HCT116 (cell line): ENCODE measurements at regions not wholly inside any gene's neighbourhood (a gene's known extent, or its start where the extent isn't known, plus 50 kb on each side); places are given as distances from the start of the nearest gene placed in this dataset.

ENCODE experiments used
- ATAC-seq: fragments of 200-7000 bp; cut with Tn5 transposase; 2 replicates; pipeline ENCODE4 v1.9.1; 2020; ENCODE audit warnings: mild to moderate bottlenecking, moderate library complexity
- BruUV-seq: library from RNA; stranded (reverse); fragments of 400-500 nt; replicated peaks from 2 replicates; lab custom pipeline; 2021; lab: Mats Ljungman, UMichigan
- CTCF ChIA-PET: fragments of 300-600 bp; sonication (Branson Sonifier 250); formaldehyde crosslinking; loops from one replicate; lab custom pipeline; 2021; ENCODE audit warnings: antibody characterized with exemption; lab: Charles Lee
- POLR2A ChIA-PET: fragments of 300-600, 350-600 bp; sonication (Branson Sonifier 250); formaldehyde crosslinking; loops from one replicate; lab custom pipeline; 2021; ENCODE audit warnings: antibody characterized with exemption; lab: Charles Lee
- RAD21 ChIA-PET, 2 experiments: fragments of 300-600 bp; sonication (Branson Sonifier 250); formaldehyde crosslinking; loops; one replicate each; lab custom pipeline; 2023; ENCODE audit warnings: low total read pairs in 2 of 2; ENCODE audit not compliant: uncharacterized antibody in 2 of 2, unreplicated experiment in 2 of 2, low non-redundant PET in 1 of 2; lab: Charles Lee
- DNase-seq: peaks from one replicate; pipeline ENCODE4 v3.0.0-alpha.2; 2010; ENCODE audit warnings: low read depth, low spot score
- H2AFZ ChIP-seq: fragments of 200-600 bp; shearing (Covaris generic), sonication (generic); 2 replicates; pipeline ENCODE4 v1.6.1; 2017; ENCODE audit warnings: low read depth, mixed run types, mixed read lengths, antibody characterized with exemption, low read length; ENCODE audit not compliant: poor library complexity, severe bottlenecking
- H3K27ac ChIP-seq: 2 replicates; pipeline ENCODE4 v1.5.1; 2012; ENCODE audit warnings: low read depth, low read length
- H3K27me3 ChIP-seq: fragments of 200-600 bp; sonication (generic); 2 replicates; pipeline ENCODE4 v1.6.1; 2016; ENCODE audit warnings: mixed run types, low read length, mixed read lengths; ENCODE audit not compliant: insufficient read depth
- H3K36me3 ChIP-seq, 2 experiments: fragments of 200-500 bp in 1 of 2; fragments of 200-600 bp in 1 of 2; sonication (Bioruptor generic) in 1 of 2; sonication (generic) in 1 of 2; 2 replicates each; pipeline versions ENCODE4 v1.5.1 to v1.6.1; 2014 to 2016; ENCODE audit warnings: low read length in 2 of 2, inconsistent platforms in 1 of 2, mixed read lengths in 1 of 2, mixed run types in 1 of 2; ENCODE audit not compliant: insufficient read depth in 2 of 2, control insufficient read depth in 1 of 2
- H3K4me1 ChIP-seq, 2 experiments: fragments of 200-600 bp in 1 of 2; sonication (generic) in 1 of 2; 2 replicates each; pipeline versions ENCODE4 v1.5.1 to v1.6.1; 2012 to 2017; ENCODE audit warnings: low read length in 2 of 2, inconsistent platforms in 1 of 2, mild to moderate bottlenecking in 1 of 2, mixed read lengths in 1 of 2, mixed run types in 1 of 2, moderate library complexity in 1 of 2; ENCODE audit not compliant: insufficient read depth in 2 of 2, control insufficient read depth in 1 of 2
- H3K4me2 ChIP-seq: fragments of 200-600 bp; sonication (generic); 2 replicates; pipeline ENCODE4 v1.6.1; 2017; ENCODE audit warnings: mixed run types, low read length, mixed read lengths
- H3K4me3 ChIP-seq, 2 experiments: fragments of 200-600 bp in 1 of 2; sonication (generic) in 1 of 2; replicated peaks in 1 of 2; 2 replicates each; pipeline ENCODE4 v1.5.1; 2011 to 2016; ENCODE audit warnings: low read length in 2 of 2, control low read depth in 1 of 2, low read depth in 1 of 2, mild to moderate bottlenecking in 1 of 2, mixed read lengths in 1 of 2, mixed run types in 1 of 2
- H3K79me2 ChIP-seq: fragments of 200-600 bp; sonication (generic); 2 replicates; pipeline ENCODE4 v1.6.1; 2017; ENCODE audit warnings: mild to moderate bottlenecking, mixed run types, low read length, moderate library complexity, mixed read lengths; ENCODE audit not compliant: insufficient read depth
- H3K9ac ChIP-seq: fragments of 200-600 bp; sonication (generic); 2 replicates; pipeline ENCODE4 v1.6.1; 2016; ENCODE audit warnings: low read length, mixed read lengths
- H3K9me2 ChIP-seq: fragments of 200-600 bp; sonication (generic), shearing (Covaris generic); 2 replicates; pipeline ENCODE4 v1.6.1; 2017; ENCODE audit warnings: mixed run types, mild to moderate bottlenecking, moderate library complexity; ENCODE audit not compliant: insufficient read depth
- H3K9me3 ChIP-seq, 2 experiments: fragments of 200-500 bp in 1 of 2; fragments of 200-600 bp in 1 of 2; sonication (Bioruptor generic) in 1 of 2; sonication (generic) in 1 of 2; 2 replicates each; pipeline ENCODE4 v1.6.1; 2014 to 2017; ENCODE audit warnings: low read length in 2 of 2, mixed read lengths in 2 of 2, inconsistent platforms in 1 of 2, low read depth in 1 of 2, mild to moderate bottlenecking in 1 of 2, mixed run types in 1 of 2, moderate library complexity in 1 of 2; ENCODE audit not compliant: control insufficient read depth in 1 of 2, insufficient read depth in 1 of 2
- H4K20me1 ChIP-seq: fragments of 200-600 bp; sonication (generic), shearing (Covaris generic); 2 replicates; pipeline ENCODE4 v1.6.1; 2017; ENCODE audit warnings: mixed run types, mild to moderate bottlenecking, moderate library complexity; ENCODE audit not compliant: insufficient read depth
- CBX3 ChIP-seq: IDR thresholded peaks from 2 replicates; pipeline ENCODE4 v1.6.1; 2012; ENCODE audit warnings: low read depth
- CEBPB ChIP-seq: IDR thresholded peaks from 2 replicates; pipeline ENCODE4 v1.6.1; 2012; ENCODE audit warnings: low read depth
- EGR1 ChIP-seq: IDR thresholded peaks from 2 replicates; pipeline ENCODE4 v1.6.1; 2012; ENCODE audit warnings: low read depth
- ELF1 ChIP-seq: IDR thresholded peaks from 2 replicates; pipeline ENCODE4 v1.6.1; 2012; ENCODE audit warnings: low read depth, borderline replicate concordance
- EZH2 ChIP-seq: fragments of 200-600 bp; sonication (generic); IDR thresholded peaks from 2 replicates; pipeline ENCODE4 v1.6.1; 2017; ENCODE audit warnings: antibody characterized with exemption, mixed run types
- FOSL1 ChIP-seq: IDR thresholded peaks from 2 replicates; pipeline ENCODE4 v1.6.1; 2012; ENCODE audit warnings: low read depth
- JUND ChIP-seq: IDR thresholded peaks from 2 replicates; pipeline ENCODE4 v1.6.1; 2012
- POLR2A ChIP-seq: IDR thresholded peaks from 2 replicates; pipeline ENCODE4 v1.7.0; 2011; ENCODE audit warnings: borderline replicate concordance; ENCODE audit not compliant: insufficient read depth, insufficient read length; ENCODE audit errors: extremely low read depth
- POLR2AphosphoS5 ChIP-seq: IDR thresholded peaks from 2 replicates; pipeline ENCODE4 v1.6.1; 2011; ENCODE audit warnings: mild to moderate bottlenecking, low read depth, low read length, moderate library complexity
- RAD21 ChIP-seq: IDR thresholded peaks from 2 replicates; pipeline ENCODE4 v1.6.1; 2012; ENCODE audit warnings: low read depth, mild to moderate bottlenecking
- SP1 ChIP-seq: IDR thresholded peaks from 2 replicates; pipeline ENCODE4 v1.6.1; 2012; ENCODE audit warnings: low read depth
- SRF ChIP-seq: IDR thresholded peaks from 2 replicates; pipeline ENCODE4 v1.6.1; 2012; ENCODE audit warnings: low read depth
- TCF7L2 ChIP-seq: IDR thresholded peaks from 2 replicates; pipeline ENCODE4 v1.7.0; 2011; ENCODE audit warnings: borderline replicate concordance, inconsistent platforms; ENCODE audit not compliant: insufficient read depth, insufficient read length; ENCODE audit errors: extremely low read depth
- YY1 ChIP-seq: IDR thresholded peaks from 2 replicates; pipeline ENCODE4 v1.6.1; 2011; ENCODE audit warnings: low read length, low read depth, moderate library complexity, mild to moderate bottlenecking; ENCODE audit not compliant: insufficient replicate concordance; ENCODE audit errors: extremely low read depth
- ZFX ChIP-seq: fragments of 450-650 bp; IDR thresholded peaks from 2 replicates; pipeline ENCODE4 v1.6.1; 2017
- intact Hi-C: fragments of 100-400 bp; cut with micrococcal nuclease; formaldehyde crosslinking; loops from 2 replicates; pipeline ENCODE4 v1.10.0; 2022
- TF ChIP-seq, protein P1 (sequence below), 3 experiments: fragments of 200-600 bp in 1 of 3; sonication (generic) in 1 of 3; IDR thresholded peaks in 2 of 3; conservative IDR thresholded peaks in 1 of 3; 2 replicates each; pipeline ENCODE4 v1.5.1; 2012 to 2017; ENCODE audit warnings: low read depth in 2 of 3, low read length in 2 of 3, antibody characterized with exemption in 1 of 3, borderline replicate concordance in 1 of 3, control low read depth in 1 of 3, mild to moderate bottlenecking in 1 of 3, mixed read lengths in 1 of 3, mixed run types in 1 of 3, moderate library complexity in 1 of 3; ENCODE audit not compliant: insufficient read depth in 1 of 3
- TF ChIP-seq, protein P2 (sequence below): IDR thresholded peaks from 2 replicates; pipeline ENCODE4 v1.6.1; 2012
- TF ChIP-seq, protein P3 (sequence below): IDR thresholded peaks from 2 replicates; pipeline ENCODE4 v1.6.1; 2012; ENCODE audit warnings: low read depth
- TF ChIP-seq, protein P4 (sequence below): IDR thresholded peaks from 2 replicates; pipeline ENCODE4 v1.6.1; 2012

DNA sequence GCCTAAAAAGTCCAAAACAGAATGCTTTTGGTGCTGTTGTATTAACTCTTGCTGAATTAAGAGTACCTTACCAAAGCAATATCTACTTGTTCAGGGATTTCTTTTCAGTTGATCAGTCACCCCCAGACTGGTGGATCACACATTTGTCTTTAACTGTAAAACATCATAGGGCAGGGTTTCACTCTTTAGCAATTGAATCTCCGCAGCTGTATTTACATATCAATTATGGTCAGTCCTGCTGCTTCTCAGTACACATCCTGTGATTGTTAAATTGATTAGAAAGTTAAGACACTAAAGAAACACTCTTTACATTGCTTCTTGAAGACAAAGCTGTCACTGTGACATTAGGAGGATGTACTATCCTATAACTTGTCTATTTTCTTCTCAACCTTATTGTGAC, 277.1 kb upstream of the ADGRL3 start:
- TF ChIP-seq, protein P1, sequence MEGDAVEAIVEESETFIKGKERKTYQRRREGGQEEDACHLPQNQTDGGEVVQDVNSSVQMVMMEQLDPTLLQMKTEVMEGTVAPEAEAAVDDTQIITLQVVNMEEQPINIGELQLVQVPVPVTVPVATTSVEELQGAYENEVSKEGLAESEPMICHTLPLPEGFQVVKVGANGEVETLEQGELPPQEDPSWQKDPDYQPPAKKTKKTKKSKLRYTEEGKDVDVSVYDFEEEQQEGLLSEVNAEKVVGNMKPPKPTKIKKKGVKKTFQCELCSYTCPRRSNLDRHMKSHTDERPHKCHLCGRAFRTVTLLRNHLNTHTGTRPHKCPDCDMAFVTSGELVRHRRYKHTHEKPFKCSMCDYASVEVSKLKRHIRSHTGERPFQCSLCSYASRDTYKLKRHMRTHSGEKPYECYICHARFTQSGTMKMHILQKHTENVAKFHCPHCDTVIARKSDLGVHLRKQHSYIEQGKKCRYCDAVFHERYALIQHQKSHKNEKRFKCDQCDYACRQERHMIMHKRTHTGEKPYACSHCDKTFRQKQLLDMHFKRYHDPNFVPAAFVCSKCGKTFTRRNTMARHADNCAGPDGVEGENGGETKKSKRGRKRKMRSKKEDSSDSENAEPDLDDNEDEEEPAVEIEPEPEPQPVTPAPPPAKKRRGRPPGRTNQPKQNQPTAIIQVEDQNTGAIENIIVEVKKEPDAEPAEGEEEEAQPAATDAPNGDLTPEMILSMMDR (IDR thresholded peaks at IDR 0.05 in 2 of 3, conservative IDR thresholded peaks at IDR 0.05 in 1 of 3; ENCODE audit: borderline replicate concordance in 1 of 3, insufficient read depth in 1 of 3, low read depth in 2 of 3, low read length in 2 of 3) = no peak
- TF ChIP-seq, protein P2, sequence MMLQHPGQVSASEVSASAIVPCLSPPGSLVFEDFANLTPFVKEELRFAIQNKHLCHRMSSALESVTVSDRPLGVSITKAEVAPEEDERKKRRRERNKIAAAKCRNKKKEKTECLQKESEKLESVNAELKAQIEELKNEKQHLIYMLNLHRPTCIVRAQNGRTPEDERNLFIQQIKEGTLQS = no peak
- no peak for TF ChIP-seq SP1
- no peak for TF ChIP-seq ELF1
- TF ChIP-seq RAD21 = no peak
- TF ChIP-seq JUND = no peak
- TF ChIP-seq EZH2 = no peak
- no peak for TF ChIP-seq CEBPB
- no peak for TF ChIP-seq POLR2AphosphoS5
- no peak for TF ChIP-seq CBX3
- TF ChIP-seq EGR1 = no peak
- TF ChIP-seq, protein P3, sequence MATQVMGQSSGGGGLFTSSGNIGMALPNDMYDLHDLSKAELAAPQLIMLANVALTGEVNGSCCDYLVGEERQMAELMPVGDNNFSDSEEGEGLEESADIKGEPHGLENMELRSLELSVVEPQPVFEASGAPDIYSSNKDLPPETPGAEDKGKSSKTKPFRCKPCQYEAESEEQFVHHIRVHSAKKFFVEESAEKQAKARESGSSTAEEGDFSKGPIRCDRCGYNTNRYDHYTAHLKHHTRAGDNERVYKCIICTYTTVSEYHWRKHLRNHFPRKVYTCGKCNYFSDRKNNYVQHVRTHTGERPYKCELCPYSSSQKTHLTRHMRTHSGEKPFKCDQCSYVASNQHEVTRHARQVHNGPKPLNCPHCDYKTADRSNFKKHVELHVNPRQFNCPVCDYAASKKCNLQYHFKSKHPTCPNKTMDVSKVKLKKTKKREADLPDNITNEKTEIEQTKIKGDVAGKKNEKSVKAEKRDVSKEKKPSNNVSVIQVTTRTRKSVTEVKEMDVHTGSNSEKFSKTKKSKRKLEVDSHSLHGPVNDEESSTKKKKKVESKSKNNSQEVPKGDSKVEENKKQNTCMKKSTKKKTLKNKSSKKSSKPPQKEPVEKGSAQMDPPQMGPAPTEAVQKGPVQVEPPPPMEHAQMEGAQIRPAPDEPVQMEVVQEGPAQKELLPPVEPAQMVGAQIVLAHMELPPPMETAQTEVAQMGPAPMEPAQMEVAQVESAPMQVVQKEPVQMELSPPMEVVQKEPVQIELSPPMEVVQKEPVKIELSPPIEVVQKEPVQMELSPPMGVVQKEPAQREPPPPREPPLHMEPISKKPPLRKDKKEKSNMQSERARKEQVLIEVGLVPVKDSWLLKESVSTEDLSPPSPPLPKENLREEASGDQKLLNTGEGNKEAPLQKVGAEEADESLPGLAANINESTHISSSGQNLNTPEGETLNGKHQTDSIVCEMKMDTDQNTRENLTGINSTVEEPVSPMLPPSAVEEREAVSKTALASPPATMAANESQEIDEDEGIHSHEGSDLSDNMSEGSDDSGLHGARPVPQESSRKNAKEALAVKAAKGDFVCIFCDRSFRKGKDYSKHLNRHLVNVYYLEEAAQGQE = no peak
- TF ChIP-seq POLR2A = no peak
- no peak for TF ChIP-seq YY1
- TF ChIP-seq SRF = no peak
- TF ChIP-seq ZFX = no peak
- TF ChIP-seq TCF7L2 = no peak
- no peak for TF ChIP-seq FOSL1
- TF ChIP-seq, protein P4, sequence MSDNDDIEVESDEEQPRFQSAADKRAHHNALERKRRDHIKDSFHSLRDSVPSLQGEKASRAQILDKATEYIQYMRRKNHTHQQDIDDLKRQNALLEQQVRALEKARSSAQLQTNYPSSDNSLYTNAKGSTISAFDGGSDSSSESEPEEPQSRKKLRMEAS = no peak
- intact Hi-C loops = no loop called here

More for the DNA sequence above, 277.1 kb upstream of the ADGRL3 start:
- Histone ChIP-seq H3K27ac (no peak overlapping the region), H3K9ac (no peak overlapping the region), H3K4me1 (no peaks in the 10 kb centered on the region), H3K4me3 (no peak overlapping the region), H3K9me3 (peaks cover 0 to 15% of the 10 kb centered on the region in 2 experiments; a peak in 1 of 4 replicates), H3K9me2 (no peaks in the 10 kb centered on the region), H4K20me1 (no peaks in the 10 kb centered on the region), H3K4me2 (no peak overlapping the region), H3K36me3 (no peaks in the 10 kb centered on the region), H3K27me3 (no peaks in the 10 kb centered on the region), H3K79me2 (no peaks in the 10 kb centered on the region), H2AFZ (no peak overlapping the region)
- ChIA-PET POLR2A (no interaction called here), CTCF (no interaction called here), RAD21 (no interaction called here)
- no peak for ATAC-seq
- BruUV-seq = no TSS peak
- no peak for DNase-seq
